Activated CD4-positive, alpha-beta memory T cell treated with anti-CD3 and anti-CD28 coated beads for 36 hours (primary cell): ENCODE measurements at regions not wholly inside any gene's neighbourhood (a gene's known extent, or its start where the extent isn't known, plus 50 kb on each side); places are given as distances from the start of the nearest gene placed in this dataset.

ENCODE experiments used
- CTCF ChIA-PET: fragments of 350-600 bp; sonication (Branson Sonifier 250); formaldehyde crosslinking; loops from one replicate; lab custom pipeline; 2021; ENCODE audit warnings: antibody characterized with exemption, inconsistent platforms; lab: Charles Lee
- POLR2A ChIA-PET: fragments of 350-600 bp; sonication (Branson Sonifier 250); formaldehyde crosslinking; loops from one replicate; lab custom pipeline; 2021; ENCODE audit warnings: antibody characterized with exemption; lab: Charles Lee
- DNase-seq: peaks from one replicate; pipeline ENCODE4 v3.0.0-alpha.2; 2020
- H3K27ac Mint-ChIP-seq: one replicate; pipeline ENCODE4 v1.8.0; 2021; ENCODE audit warnings: mixed read lengths
- H3K27me3 Mint-ChIP-seq: one replicate; pipeline ENCODE4 v1.8.0; 2021; ENCODE audit warnings: mixed read lengths
- H3K36me3 Mint-ChIP-seq: one replicate; pipeline ENCODE4 v1.8.0; 2021; ENCODE audit warnings: mixed read lengths
- H3K4me1 Mint-ChIP-seq: one replicate; pipeline ENCODE4 v1.8.0; 2021; ENCODE audit warnings: low read depth, mixed read lengths
- H3K4me3 Mint-ChIP-seq: one replicate; pipeline ENCODE4 v1.8.0; 2021; ENCODE audit warnings: mild to moderate bottlenecking, mixed read lengths
- H3K9me3 Mint-ChIP-seq: one replicate; pipeline ENCODE4 v1.8.0; 2021; ENCODE audit warnings: mixed read lengths
- intact Hi-C: fragments of 100-400 bp; cut with micrococcal nuclease; formaldehyde crosslinking; loops from one replicate; pipeline ENCODE4 v1.15.1; 2023

DNA sequence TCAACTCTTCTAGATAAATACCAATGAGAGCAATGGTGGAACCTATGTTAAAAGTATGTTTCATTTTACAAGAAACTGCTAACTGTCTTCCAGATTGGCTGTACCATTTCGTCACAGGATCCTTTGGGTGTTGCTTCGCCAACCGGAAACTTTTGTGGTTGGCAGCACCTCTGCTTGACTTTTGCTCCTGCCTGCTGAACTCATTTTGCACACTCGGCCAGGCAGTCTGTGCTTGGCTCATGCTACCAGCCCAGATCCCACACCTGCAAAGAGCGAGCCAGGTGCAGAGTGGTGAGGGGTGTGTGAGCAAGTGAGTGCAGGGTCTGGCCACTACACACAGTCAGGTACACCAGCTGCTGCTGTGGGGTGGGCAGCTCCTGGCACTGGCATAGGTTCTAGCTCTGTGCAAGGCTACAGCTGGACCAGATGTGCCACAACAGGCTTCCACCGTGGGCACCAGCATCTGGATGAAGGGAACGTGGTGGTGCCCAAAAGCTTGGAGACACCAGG is 422.3 kb downstream of the PRR16 start:
- Mint-ChIP-seq H3K4me1 (no peaks in the 10 kb centered on the region), H3K4me3 (no peak overlapping the region), H3K27me3 (no peaks in the 10 kb centered on the region), H3K27ac (no peak overlapping the region), H3K9me3 (peaks cover 4% of the 10 kb centered on the region), H3K36me3 (no peaks in the 10 kb centered on the region)
- intact Hi-C loops = no loop called here
- ChIA-PET POLR2A (no interaction called here), CTCF (no interaction called here)
- no peak for DNase-seq

DNA sequence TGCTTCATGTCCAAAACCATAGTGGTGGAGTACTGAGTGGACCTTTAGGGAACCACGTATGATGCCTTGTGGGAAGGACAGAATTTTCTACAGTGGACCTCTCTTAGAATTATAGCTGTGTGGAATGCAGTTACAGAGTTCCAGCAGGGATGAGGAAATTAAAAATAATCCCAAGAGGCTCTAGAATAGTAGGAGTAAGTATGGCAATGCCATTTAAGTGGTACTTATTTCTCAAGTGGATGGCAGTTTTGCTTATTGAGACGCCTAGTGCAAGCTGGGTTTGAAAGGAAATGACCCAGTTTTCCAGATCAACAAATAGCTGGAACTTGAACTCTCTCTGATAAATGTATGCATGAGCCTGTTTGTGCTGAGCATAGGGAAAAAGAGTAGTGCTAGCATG is 431.6 kb downstream of the PRR16 start:
- no peak overlapping the region for H3K4me3 Mint-ChIP-seq
- H3K9me3 Mint-ChIP-seq = peaks cover 2% of the 10 kb centered on the region
- DNase-seq = no peak
- POLR2A ChIA-PET = no interaction called here
- no peaks in the 10 kb centered on the region for H3K36me3 Mint-ChIP-seq
- H3K27ac Mint-ChIP-seq = no peak overlapping the region
- H3K4me1 Mint-ChIP-seq = no peaks in the 10 kb centered on the region
- no peaks in the 10 kb centered on the region for H3K27me3 Mint-ChIP-seq
- CTCF ChIA-PET = no interaction called here
- intact Hi-C loops = no loop called here

DNA sequence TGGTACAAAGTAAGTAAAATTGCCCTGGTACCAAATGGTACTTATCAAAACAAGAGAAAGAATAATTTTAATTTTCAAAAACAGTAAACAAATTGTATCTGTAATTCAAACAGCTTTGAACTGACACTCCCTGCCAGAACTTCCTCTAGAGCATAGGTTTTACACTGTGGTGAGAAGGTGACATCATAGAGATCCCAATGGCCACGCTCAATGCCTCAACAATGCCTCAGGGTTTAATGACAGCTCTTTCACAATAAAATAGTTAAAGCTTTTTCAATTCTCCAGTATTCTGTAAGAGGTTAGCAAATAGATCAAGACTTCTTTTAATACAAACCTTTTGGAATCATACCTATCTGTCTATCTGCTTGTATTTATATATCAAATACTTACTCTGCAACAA is 437.1 kb downstream of the PRR16 start:
- Mint-ChIP-seq H3K4me3 (no peak overlapping the region), H3K4me1 (no peaks in the 10 kb centered on the region), H3K27me3 (no peaks in the 10 kb centered on the region), H3K36me3 (no peaks in the 10 kb centered on the region), H3K27ac (no peak overlapping the region), H3K9me3 (peaks cover 5% of the 10 kb centered on the region)
- no peak for DNase-seq
- intact Hi-C loops = no loop called here
- POLR2A ChIA-PET = no interaction called here
- CTCF ChIA-PET = no interaction called here

DNA sequence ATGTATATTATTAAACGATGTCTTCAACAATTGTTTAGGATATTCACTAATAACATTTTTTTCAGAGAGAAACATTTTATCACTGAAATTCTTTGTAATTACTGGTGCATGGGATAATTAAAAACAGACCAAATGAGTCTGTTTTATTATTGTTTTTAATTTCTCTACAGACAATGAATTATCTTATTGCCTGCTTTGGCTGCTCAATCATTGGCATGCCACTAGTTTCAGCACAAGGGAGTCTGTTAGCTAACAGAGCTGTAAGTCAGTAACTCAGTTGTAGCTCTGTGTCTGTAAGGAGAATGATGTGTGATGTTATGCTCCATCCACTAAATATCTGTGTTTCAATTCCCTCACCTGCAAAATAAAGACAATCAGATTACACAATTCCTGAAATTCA is 443.9 kb downstream of the PRR16 start:
- POLR2A ChIA-PET = no interaction called here
- H3K9me3 Mint-ChIP-seq = peaks cover 3% of the 10 kb centered on the region
- intact Hi-C loops = no loop called here
- no peaks in the 10 kb centered on the region for H3K4me1 Mint-ChIP-seq
- DNase-seq = no peak
- H3K27me3 Mint-ChIP-seq = no peaks in the 10 kb centered on the region
- H3K36me3 Mint-ChIP-seq = no peaks in the 10 kb centered on the region
- CTCF ChIA-PET = no interaction called here
- no peak overlapping the region for H3K4me3 Mint-ChIP-seq
- no peak overlapping the region for H3K27ac Mint-ChIP-seq

DNA sequence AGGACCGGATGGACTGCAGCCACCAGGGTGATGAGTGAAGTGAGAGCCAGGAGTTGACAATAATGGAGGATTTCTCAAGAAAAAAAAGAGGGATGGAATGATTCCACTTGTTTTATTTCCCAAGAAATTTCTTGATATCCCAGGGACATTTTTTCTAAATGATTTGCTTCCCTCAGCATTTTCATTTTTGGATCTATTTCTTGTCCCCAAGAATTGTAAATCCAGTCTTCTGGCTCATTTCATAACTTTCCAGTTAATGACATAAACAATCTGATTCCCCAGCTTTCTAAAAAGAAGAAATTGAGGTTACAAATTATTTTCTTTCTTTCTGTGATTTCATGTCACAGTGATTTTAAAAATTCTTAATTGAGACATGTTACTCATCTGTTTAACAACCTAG is 446.5 kb downstream of the PRR16 start:
- CTCF ChIA-PET = no interaction called here
- H3K4me1 Mint-ChIP-seq = no peaks in the 10 kb centered on the region
- no peak for DNase-seq
- no peak overlapping the region for H3K4me3 Mint-ChIP-seq
- no peaks in the 10 kb centered on the region for H3K36me3 Mint-ChIP-seq
- H3K9me3 Mint-ChIP-seq = no peaks in the 10 kb centered on the region
- POLR2A ChIA-PET = no interaction called here
- no peak overlapping the region for H3K27ac Mint-ChIP-seq
- no peaks in the 10 kb centered on the region for H3K27me3 Mint-ChIP-seq
- intact Hi-C loops = no loop called here

DNA sequence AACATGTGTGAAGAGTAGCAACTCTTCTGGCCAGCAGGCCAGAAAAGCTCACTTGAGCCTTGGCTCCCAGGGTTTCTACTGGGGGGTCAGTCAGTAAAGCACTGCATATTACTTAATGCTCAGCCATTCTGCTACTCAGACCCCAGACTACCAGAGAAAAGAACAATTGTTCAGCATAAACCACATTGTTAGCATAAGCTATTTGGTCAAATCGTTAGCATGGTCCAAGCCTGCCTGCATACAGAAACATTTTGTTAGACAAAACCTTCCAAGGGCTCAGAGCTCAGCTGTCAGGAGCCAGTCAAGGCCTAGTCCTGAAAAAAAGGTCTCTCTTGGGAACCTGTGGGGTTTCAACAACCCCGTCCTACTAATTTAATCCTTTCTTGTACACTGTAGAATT is 449.3 kb downstream of the PRR16 start:
- no peaks in the 10 kb centered on the region for H3K36me3 Mint-ChIP-seq
- intact Hi-C loops = no loop called here
- no peaks in the 10 kb centered on the region for H3K27me3 Mint-ChIP-seq
- ChIA-PET POLR2A (no interaction called here), CTCF (no interaction called here)
- no peak overlapping the region for H3K27ac Mint-ChIP-seq
- no peaks in the 10 kb centered on the region for H3K9me3 Mint-ChIP-seq
- H3K4me1 Mint-ChIP-seq = no peaks in the 10 kb centered on the region
- H3K4me3 Mint-ChIP-seq = no peak overlapping the region
- DNase-seq = no peak

DNA sequence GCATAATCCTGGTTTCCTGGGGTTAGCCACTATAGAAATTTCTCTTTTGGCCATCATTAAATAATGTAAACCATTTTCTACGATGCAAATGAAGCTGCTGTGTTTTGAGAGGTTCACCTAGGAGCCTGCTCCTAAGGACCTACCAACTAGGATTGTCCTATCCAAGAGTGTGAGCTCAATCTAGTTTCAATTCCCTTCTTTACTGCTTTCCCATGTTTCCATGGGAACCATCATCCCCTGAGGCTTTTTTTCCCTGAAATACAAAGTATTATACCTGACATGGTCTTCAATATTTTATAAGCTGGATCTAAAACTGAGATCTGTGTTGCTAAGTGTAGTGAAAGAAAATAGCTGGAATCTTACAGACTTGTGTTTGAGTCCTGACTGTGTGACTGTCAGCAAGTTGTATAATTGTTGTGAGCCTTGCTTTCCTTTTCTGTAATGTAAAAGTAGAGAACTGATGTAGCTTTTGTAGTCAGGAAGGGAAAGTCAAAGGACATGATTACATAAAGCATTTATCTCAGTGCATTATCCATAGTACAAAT is 453.2 kb downstream of the PRR16 start:
- ChIA-PET CTCF (no interaction called here), POLR2A (no interaction called here)
- no peak for DNase-seq
- no peaks in the 10 kb centered on the region for H3K4me1 Mint-ChIP-seq
- intact Hi-C loops = no loop called here
- H3K27me3 Mint-ChIP-seq = no peaks in the 10 kb centered on the region
- no peaks in the 10 kb centered on the region for H3K9me3 Mint-ChIP-seq
- H3K36me3 Mint-ChIP-seq = no peaks in the 10 kb centered on the region
- no peak overlapping the region for H3K27ac Mint-ChIP-seq
- no peak overlapping the region for H3K4me3 Mint-ChIP-seq

DNA sequence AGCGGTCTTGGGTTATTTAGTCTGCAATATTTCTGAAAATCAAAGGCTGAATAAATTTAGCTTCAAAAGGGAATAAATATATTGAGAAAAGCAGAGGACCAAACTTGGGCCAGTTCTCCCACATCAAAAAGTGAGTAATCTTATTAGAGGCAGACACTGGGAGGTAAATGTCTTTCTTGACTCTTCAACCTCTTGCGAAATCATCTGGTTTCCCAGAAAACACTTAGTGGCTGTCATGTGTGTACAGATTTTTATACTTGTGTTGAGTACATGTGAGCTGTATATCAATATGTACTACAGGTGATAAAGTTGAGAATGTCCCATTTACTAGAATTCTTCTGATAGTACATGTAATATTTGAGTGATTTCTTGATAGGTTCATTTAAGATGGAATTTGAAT is 454.9 kb downstream of the PRR16 start:
- ChIA-PET CTCF (no interaction called here), POLR2A (no interaction called here)
- no peak for DNase-seq
- Mint-ChIP-seq H3K9me3 (no peaks in the 10 kb centered on the region), H3K4me3 (no peak overlapping the region), H3K4me1 (no peaks in the 10 kb centered on the region), H3K36me3 (no peaks in the 10 kb centered on the region), H3K27me3 (no peaks in the 10 kb centered on the region), H3K27ac (no peak overlapping the region)
- intact Hi-C loops = no loop called here

DNA sequence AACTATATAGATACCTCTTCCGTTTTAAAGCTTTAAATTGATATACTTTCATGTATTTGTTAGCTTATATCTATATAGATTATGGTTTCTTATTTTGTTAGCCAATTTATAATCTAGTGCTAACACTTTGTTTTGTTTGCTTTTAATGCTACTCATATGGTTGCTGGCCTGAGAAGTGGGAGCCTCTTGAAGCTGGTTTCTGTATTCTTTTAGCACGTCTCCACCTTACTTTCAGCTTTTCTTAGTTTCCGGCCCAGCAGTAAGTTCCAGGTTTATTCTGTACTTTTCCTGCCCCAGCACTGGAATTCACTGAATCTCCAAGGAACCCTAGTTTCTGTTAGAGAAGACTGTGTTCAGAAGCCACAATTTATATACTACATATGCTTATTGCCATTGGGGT is 458.9 kb downstream of the PRR16 start:
- intact Hi-C loops = no loop called here
- Mint-ChIP-seq H3K27me3 (no peaks in the 10 kb centered on the region), H3K27ac (no peak overlapping the region), H3K4me3 (no peak overlapping the region), H3K4me1 (no peaks in the 10 kb centered on the region), H3K36me3 (no peaks in the 10 kb centered on the region), H3K9me3 (peaks cover 6% of the 10 kb centered on the region)
- POLR2A ChIA-PET = no interaction called here
- no peak for DNase-seq
- CTCF ChIA-PET = no interaction called here

DNA sequence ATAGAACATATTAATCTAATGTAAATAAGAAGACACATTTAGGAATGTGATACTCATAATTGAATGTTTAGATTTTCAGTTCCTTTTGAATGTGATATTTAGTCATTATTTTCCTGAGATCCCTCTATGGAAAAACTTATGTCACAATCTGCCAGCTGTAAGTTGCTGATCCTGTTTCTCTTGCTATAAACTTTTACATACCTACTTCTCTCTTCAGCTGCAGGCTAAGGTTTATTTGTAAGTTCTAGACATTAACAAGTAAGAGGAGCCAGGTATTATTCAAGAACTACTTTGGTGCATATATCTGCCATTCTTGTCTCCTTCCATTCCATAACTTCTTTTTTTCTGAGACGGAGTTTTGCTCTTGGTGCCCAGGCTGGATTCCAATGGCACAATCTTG is 462.4 kb downstream of the PRR16 start:
- DNase-seq = no peak
- Mint-ChIP-seq H3K9me3 (peaks cover 6% of the 10 kb centered on the region), H3K36me3 (no peaks in the 10 kb centered on the region), H3K27me3 (no peaks in the 10 kb centered on the region), H3K27ac (no peak overlapping the region), H3K4me1 (no peaks in the 10 kb centered on the region), H3K4me3 (no peak overlapping the region)
- POLR2A ChIA-PET = no interaction called here
- intact Hi-C loops = no loop called here
- CTCF ChIA-PET = no interaction called here

DNA sequence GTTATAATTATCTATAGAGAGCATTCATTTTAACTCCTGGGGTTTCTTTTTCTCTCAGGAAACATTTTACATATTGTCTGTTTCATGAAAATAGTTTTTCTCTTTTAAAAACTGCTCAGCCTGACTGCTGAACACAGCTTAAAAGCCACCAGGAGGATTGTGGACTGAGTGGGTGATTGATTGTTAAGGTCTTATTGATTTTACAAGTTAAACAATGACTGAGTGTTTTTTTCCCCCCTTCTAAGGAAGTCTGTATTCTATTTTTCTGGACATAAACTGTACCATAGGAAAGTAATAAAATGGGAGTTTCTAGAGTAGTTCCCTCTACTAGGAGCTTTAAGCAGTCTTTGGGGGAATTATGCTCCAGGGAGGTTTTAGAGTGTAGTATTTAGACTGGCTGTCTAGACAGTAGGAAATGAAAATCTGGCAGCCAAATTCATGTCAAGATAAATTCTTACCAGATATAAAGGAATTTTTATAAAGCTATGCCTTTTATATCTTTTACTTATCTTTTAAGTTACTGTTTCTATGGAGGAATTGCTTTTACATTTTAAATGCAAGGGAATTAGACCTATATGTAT is 463.9 kb downstream of the PRR16 start:
- no peak overlapping the region for H3K27ac Mint-ChIP-seq
- H3K9me3 Mint-ChIP-seq = peaks cover 6% of the 10 kb centered on the region
- no peaks in the 10 kb centered on the region for H3K4me1 Mint-ChIP-seq
- no peak for DNase-seq
- ChIA-PET CTCF (no interaction called here), POLR2A (no interaction called here)
- no peak overlapping the region for H3K4me3 Mint-ChIP-seq
- intact Hi-C loops = no loop called here
- H3K36me3 Mint-ChIP-seq = no peaks in the 10 kb centered on the region
- H3K27me3 Mint-ChIP-seq = no peaks in the 10 kb centered on the region

DNA sequence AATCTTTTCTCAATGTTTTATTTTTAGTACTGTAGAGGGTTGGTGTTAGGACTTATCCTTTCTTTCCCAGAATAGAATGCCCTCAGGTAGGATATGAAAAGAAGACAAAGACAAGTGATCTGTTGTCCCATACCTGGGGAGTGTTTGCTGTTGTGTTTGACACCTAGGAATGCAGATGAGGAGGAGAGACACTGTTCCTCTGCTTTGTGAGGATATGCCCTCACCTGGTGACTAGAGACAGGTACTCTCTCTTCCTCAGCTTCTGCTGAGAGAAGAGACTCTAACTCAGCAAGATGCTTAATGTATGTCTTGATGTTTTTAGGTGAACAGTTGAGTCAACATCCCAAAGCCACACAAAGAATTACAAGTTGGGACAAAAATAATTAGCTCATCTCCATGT is 468.4 kb downstream of the PRR16 start:
- intact Hi-C loops = no loop called here
- ChIA-PET CTCF (no interaction called here), POLR2A (no interaction called here)
- Mint-ChIP-seq H3K27ac (no peak overlapping the region), H3K4me3 (no peak overlapping the region), H3K4me1 (no peaks in the 10 kb centered on the region), H3K36me3 (no peaks in the 10 kb centered on the region), H3K9me3 (peaks cover 5% of the 10 kb centered on the region), H3K27me3 (no peaks in the 10 kb centered on the region)
- DNase-seq = no peak

DNA sequence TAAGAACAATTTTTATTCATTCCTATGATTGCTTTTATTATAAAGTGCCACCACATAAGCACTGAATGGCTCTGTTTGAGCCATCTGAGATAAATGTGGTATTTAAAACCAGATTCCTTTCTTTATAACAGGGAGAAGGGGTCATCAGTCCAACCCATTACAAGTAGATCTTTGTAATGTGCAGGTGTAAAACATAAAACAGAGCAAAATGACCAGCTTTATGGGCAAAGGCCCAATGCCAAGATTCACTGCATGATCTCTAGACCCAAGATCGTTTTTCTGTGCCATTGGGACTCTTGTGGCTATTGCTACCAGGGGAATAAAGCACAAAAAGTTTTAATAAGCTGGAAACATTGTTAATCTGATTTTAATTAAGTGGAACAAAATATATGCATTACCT is 469.9 kb downstream of the PRR16 start:
- POLR2A ChIA-PET = no interaction called here
- no peak overlapping the region for H3K4me3 Mint-ChIP-seq
- intact Hi-C loops = no loop called here
- H3K36me3 Mint-ChIP-seq = no peaks in the 10 kb centered on the region
- CTCF ChIA-PET = no interaction called here
- H3K9me3 Mint-ChIP-seq = peaks cover 6% of the 10 kb centered on the region
- no peak overlapping the region for H3K27ac Mint-ChIP-seq
- DNase-seq = no peak
- H3K27me3 Mint-ChIP-seq = no peaks in the 10 kb centered on the region
- H3K4me1 Mint-ChIP-seq = no peaks in the 10 kb centered on the region
